ENCODE measurements at regions not wholly inside any gene's neighbourhood (a gene's known extent, or its start where the extent isn't known, plus 50 kb on each side); places are given as distances from the start of the nearest gene placed in this dataset.

DNA sequence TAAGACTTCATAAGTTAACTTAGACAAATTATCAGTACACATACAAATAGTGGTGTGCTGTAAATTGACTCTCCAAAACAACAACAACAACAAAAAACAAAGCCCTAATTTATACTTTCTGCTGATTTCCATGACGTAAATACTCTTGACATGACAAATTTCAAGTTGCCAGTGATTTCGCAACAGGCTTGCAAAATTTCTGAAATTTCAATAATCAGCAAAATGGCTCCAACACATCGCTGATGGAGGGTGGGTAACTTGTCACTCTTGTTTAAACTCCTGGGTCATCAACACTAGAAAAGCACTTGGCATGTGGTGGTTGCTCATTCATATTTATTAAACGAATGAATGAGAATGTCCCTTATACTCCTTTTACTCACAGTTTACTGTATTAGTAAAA, 205.2 kb upstream of the SATB1 start:
- no peak overlapping the region for H3T11ph ChIP-seq (ENCODE audit: low read length)
- H3K9me3 Mint-ChIP-seq, result no peaks in the 10 kb centered on the region; a peak in 1 of 5 replicates

More for the DNA sequence above, 205.2 kb upstream of the SATB1 start:
- Histone ChIP-seq H3K23ac (ENCODE audit: insufficient read length, low read depth, low read length) (no peak overlapping the region), H3K4ac (ENCODE audit: low read depth, low read length) (no peak overlapping the region), H2AFZ (ENCODE audit: low read length) (no peak overlapping the region), H3K4me1 (ENCODE audit: insufficient read depth, low read length) (no peaks in the 10 kb centered on the region), H2BK15ac (ENCODE audit: low read depth, low read length) (no peak overlapping the region), H4K8ac (replicated peaks; ENCODE audit: insufficient read length, low read depth, low read length) (no peak overlapping the region), H4K20me1 (ENCODE audit: control insufficient read depth, insufficient read depth, insufficient read length) (no peaks in the 10 kb centered on the region), H2BK5ac (ENCODE audit: insufficient read length, low read length) (no peak overlapping the region), H2BK120ac (ENCODE audit: low read depth, low read length, poor library complexity, severe bottlenecking) (no peak overlapping the region), H3K27ac (ENCODE audit: insufficient read length, low read depth, low read length) (no peak overlapping the region), H3K56ac (ENCODE audit: insufficient read length, low read depth, low read length) (no peak overlapping the region), H3K9ac (ENCODE audit: extremely low read depth, insufficient read length, low read length) (no peak overlapping the region), H3K14ac (ENCODE audit: insufficient read depth, low read length) (no peak overlapping the region), H3K4me2 (ENCODE audit: insufficient read depth, insufficient read length, low read length) (no peak overlapping the region), H4K5ac (ENCODE audit: insufficient read length, low read depth, low read length) (no peak overlapping the region), H3K79me1 (ENCODE audit: insufficient read depth, low read depth, low read length, poor library complexity, severe bottlenecking) (no peaks in the 10 kb centered on the region), H2BK20ac (ENCODE audit: low read depth, low read length, poor library complexity, severe bottlenecking) (no peak overlapping the region), H4K91ac (ENCODE audit: insufficient read length, low read depth, low read length) (no peak overlapping the region), H3K79me2 (ENCODE audit: insufficient read depth, low read length) (no peaks in the 10 kb centered on the region), H3K27me3 (ENCODE audit: insufficient read depth, low read length) (no peaks in the 10 kb centered on the region), H2AK5ac (ENCODE audit: insufficient read length, low read length) (no peak overlapping the region), H3K23me2 (ENCODE audit: insufficient read length, low read depth, low read length, poor library complexity, severe bottlenecking) (no peaks in the 10 kb centered on the region), H3K18ac (ENCODE audit: insufficient read length, low read depth, low read length) (no peak overlapping the region), H3K9me3 (ENCODE audit: control insufficient read depth, low read depth, low read length) (no peaks in the 10 kb centered on the region), H2BK12ac (ENCODE audit: insufficient read length, low read depth, low read length) (no peak overlapping the region)
- no CpG with 5 or more reads among the region's 4 CpGs for WGBS (ENCODE audit: extremely low coverage, insufficient read length, low lambda C conversion rate)
- TF ChIP-seq, protein P1, sequence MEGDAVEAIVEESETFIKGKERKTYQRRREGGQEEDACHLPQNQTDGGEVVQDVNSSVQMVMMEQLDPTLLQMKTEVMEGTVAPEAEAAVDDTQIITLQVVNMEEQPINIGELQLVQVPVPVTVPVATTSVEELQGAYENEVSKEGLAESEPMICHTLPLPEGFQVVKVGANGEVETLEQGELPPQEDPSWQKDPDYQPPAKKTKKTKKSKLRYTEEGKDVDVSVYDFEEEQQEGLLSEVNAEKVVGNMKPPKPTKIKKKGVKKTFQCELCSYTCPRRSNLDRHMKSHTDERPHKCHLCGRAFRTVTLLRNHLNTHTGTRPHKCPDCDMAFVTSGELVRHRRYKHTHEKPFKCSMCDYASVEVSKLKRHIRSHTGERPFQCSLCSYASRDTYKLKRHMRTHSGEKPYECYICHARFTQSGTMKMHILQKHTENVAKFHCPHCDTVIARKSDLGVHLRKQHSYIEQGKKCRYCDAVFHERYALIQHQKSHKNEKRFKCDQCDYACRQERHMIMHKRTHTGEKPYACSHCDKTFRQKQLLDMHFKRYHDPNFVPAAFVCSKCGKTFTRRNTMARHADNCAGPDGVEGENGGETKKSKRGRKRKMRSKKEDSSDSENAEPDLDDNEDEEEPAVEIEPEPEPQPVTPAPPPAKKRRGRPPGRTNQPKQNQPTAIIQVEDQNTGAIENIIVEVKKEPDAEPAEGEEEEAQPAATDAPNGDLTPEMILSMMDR (conservative IDR thresholded peaks at IDR 0.05), result no peak
- no peak overlapping the region; a peak in 1 of 7 replicates for H3K27ac Mint-ChIP-seq
- no peaks in the 10 kb centered on the region for H3K27me3 Mint-ChIP-seq (ENCODE audit: low read depth)
- H3K36me3 Mint-ChIP-seq (ENCODE audit: insufficient read depth in 1 of 3, low read depth in 3 of 3), result no peaks in the 10 kb centered on the region
- DNase-seq, result no peak
- no peak overlapping the region for H3K4me3 Mint-ChIP-seq
- peaks cover 2 to 4% of the 10 kb centered on the region in 2 experiments; a peak in 2 of 4 replicates for H3K4me1 Mint-ChIP-seq
